IMR-90 (cell line): ENCODE measurements at regions not wholly inside any gene's neighbourhood (a gene's known extent, or its start where the extent isn't known, plus 50 kb on each side); places are given as distances from the start of the nearest gene placed in this dataset.

ENCODE experiments used
- ATAC-seq: fragments of 200-7000 bp; cut with Tn5 transposase; 2 replicates; pipeline ENCODE4 v1.9.1; 2020; ENCODE audit warnings: low read depth, mild to moderate bottlenecking, moderate library complexity
- BruUV-seq: library from RNA; stranded (reverse); fragments of 400-500 nt; replicated peaks from 2 replicates; lab custom pipeline; 2021; lab: Mats Ljungman, UMichigan
- CTCF ChIA-PET: fragments of 300-600 bp; formaldehyde crosslinking; extraction: SDS; loops from one replicate; lab custom pipeline; 2021; ENCODE audit warnings: antibody characterized with exemption; lab: Yijun Ruan, JAX
- POLR2A ChIA-PET: fragments of 300-600 bp; sonication (Branson Sonifier 250); formaldehyde crosslinking; loops from one replicate; lab custom pipeline; 2022; ENCODE audit warnings: antibody characterized with exemption; ENCODE audit not compliant: unreplicated experiment; lab: Charles Lee
- DNase-seq: peaks from one replicate; pipeline ENCODE4 v3.0.0; 2013
- H2AFZ ChIP-seq: replicated peaks from 2 replicates; pipeline ENCODE3; 2013; ENCODE audit warnings: low read length, mild to moderate bottlenecking; ENCODE audit not compliant: poor library complexity
- H2AK5ac ChIP-seq: 2 replicates; pipeline ENCODE4 v1.6.1; 2013; ENCODE audit warnings: low read depth, low read length, inconsistent platforms
- H2AK9ac ChIP-seq: replicated peaks from 2 replicates; pipeline ENCODE3; 2013; ENCODE audit warnings: mild to moderate bottlenecking, low read depth, low read length, moderate library complexity; ENCODE audit not compliant: poor library complexity
- H2BK120ac ChIP-seq: 2 replicates; pipeline ENCODE4 v1.6.1; 2013; ENCODE audit warnings: low read depth, low read length, inconsistent platforms
- H2BK15ac ChIP-seq: 3 replicates; pipeline ENCODE4 v1.6.1; 2013; ENCODE audit warnings: low read depth, low read length, inconsistent platforms
- H2BK20ac ChIP-seq: 2 replicates; pipeline ENCODE4 v1.6.1; 2013; ENCODE audit warnings: low read depth, mild to moderate bottlenecking, inconsistent platforms, low read length, moderate library complexity
- H2BK5ac ChIP-seq: 2 replicates; pipeline ENCODE4 v1.6.1; 2013; ENCODE audit warnings: mild to moderate bottlenecking, low read depth, low read length, inconsistent platforms; ENCODE audit not compliant: poor library complexity, severe bottlenecking
- H3K14ac ChIP-seq: replicated peaks from 2 replicates; pipeline ENCODE4 v1.6.1; 2013; ENCODE audit warnings: low read depth, low read length, inconsistent platforms
- H3K18ac ChIP-seq: 2 replicates; pipeline ENCODE4 v1.6.1; 2013; ENCODE audit warnings: low read depth, low read length, control low read depth
- H3K23ac ChIP-seq: 2 replicates; pipeline ENCODE4 v1.6.1; 2013; ENCODE audit warnings: low read depth, low read length, inconsistent platforms
- H3K27ac ChIP-seq: 2 replicates; pipeline ENCODE4 v1.5.1; 2013; ENCODE audit warnings: mild to moderate bottlenecking, control low read depth, low read length; ENCODE audit not compliant: insufficient read depth
- H3K27me3 ChIP-seq: 2 replicates; pipeline ENCODE4 v1.6.1; 2013; ENCODE audit warnings: low read length; ENCODE audit not compliant: control insufficient read depth, insufficient read depth
- H3K36me3 ChIP-seq: 2 replicates; pipeline ENCODE4 v1.6.1; 2013; ENCODE audit warnings: low read length, mixed read lengths; ENCODE audit not compliant: control insufficient read depth, insufficient read depth
- H3K4ac ChIP-seq: 2 replicates; pipeline ENCODE4 v1.6.1; 2013; ENCODE audit warnings: low read depth, low read length, inconsistent platforms
- H3K4me1 ChIP-seq: 2 replicates; pipeline ENCODE4 v1.6.1; 2013; ENCODE audit warnings: low read length, mixed read lengths; ENCODE audit not compliant: control insufficient read depth, insufficient read depth
- H3K4me2 ChIP-seq: 2 replicates; pipeline ENCODE4 v1.6.1; 2013; ENCODE audit warnings: low read depth, mild to moderate bottlenecking, control low read depth, low read length, moderate library complexity
- H3K4me3 ChIP-seq: 2 replicates; pipeline ENCODE4 v1.5.1; 2013; ENCODE audit warnings: low read depth, mild to moderate bottlenecking, control low read depth, low read length, moderate library complexity; ENCODE audit not compliant: insufficient read depth
- H3K56ac ChIP-seq: 2 replicates; pipeline ENCODE4 v1.6.1; 2013; ENCODE audit warnings: low read length, inconsistent platforms; ENCODE audit not compliant: insufficient read depth; ENCODE audit errors: extremely low read depth
- H3K79me1 ChIP-seq, 2 experiments: 2 replicates each; pipeline ENCODE4 v1.6.1; 2013; ENCODE audit warnings: low read length in 2 of 2, inconsistent platforms in 1 of 2, low read depth in 1 of 2
- H3K9ac ChIP-seq: 2 replicates; pipeline ENCODE4 v1.6.1; 2013; ENCODE audit warnings: low read depth, low read length, control low read depth
- H3K9me1 ChIP-seq: 2 replicates; pipeline ENCODE4 v1.6.1; 2013; ENCODE audit warnings: low read length, inconsistent platforms; ENCODE audit not compliant: insufficient read depth
- H3K9me3 ChIP-seq: 2 replicates; pipeline ENCODE4 v1.6.1; 2013; ENCODE audit warnings: low read length; ENCODE audit not compliant: control insufficient read depth, insufficient read depth
- H4K20me1 ChIP-seq: 2 replicates; pipeline ENCODE4 v1.6.1; 2013; ENCODE audit warnings: low read length, inconsistent platforms; ENCODE audit not compliant: insufficient read depth
- H4K5ac ChIP-seq: 2 replicates; pipeline ENCODE4 v1.6.1; 2013; ENCODE audit warnings: mild to moderate bottlenecking, low read depth, low read length, control low read depth
- H4K8ac ChIP-seq, 2 experiments: 2 replicates each; pipeline ENCODE4 v1.6.1; 2013; ENCODE audit warnings: low read depth in 2 of 2, low read length in 2 of 2, control low read depth in 1 of 2, inconsistent platforms in 1 of 2
- H4K91ac ChIP-seq: 2 replicates; pipeline ENCODE4 v1.6.1; 2013; ENCODE audit warnings: low read depth, low read length, inconsistent platforms; ENCODE audit not compliant: insufficient read depth
- BHLHE40 ChIP-seq: fragments of 150-350 bp; IDR thresholded peaks from 2 replicates; pipeline ENCODE4 v1.6.1; 2016; ENCODE audit warnings: mild to moderate bottlenecking, low read depth, low read length
- CEBPB ChIP-seq: IDR thresholded peaks from 2 replicates; pipeline ENCODE4 v1.6.1; 2012; ENCODE audit warnings: low read depth, low read length, improper control_type of control experiment
- CTCF ChIP-seq: conservative IDR thresholded peaks from 2 replicates; pipeline ENCODE4 v1.5.1; 2012; ENCODE audit warnings: mild to moderate bottlenecking, low read depth, low read length, improper control_type of control experiment
- ELK1 ChIP-seq: fragments of 150-350 bp; IDR thresholded peaks from 2 replicates; pipeline ENCODE4 v1.6.1; 2016; ENCODE audit warnings: low read depth, mild to moderate bottlenecking, low read length, moderate library complexity, borderline replicate concordance
- FOS ChIP-seq: fragments of 150-350 bp; IDR thresholded peaks from 2 replicates; pipeline ENCODE4 v1.6.1; 2016; ENCODE audit warnings: low read depth, low read length
- MAZ ChIP-seq: IDR thresholded peaks from 2 replicates; pipeline ENCODE4 v1.6.1; 2012; ENCODE audit warnings: low read depth, mild to moderate bottlenecking, low read length, improper control_type of control experiment, moderate library complexity, borderline replicate concordance
- NFE2L2 ChIP-seq: fragments of 150-350 bp; IDR thresholded peaks from 2 replicates; pipeline ENCODE4 v1.6.1; 2016; ENCODE audit warnings: low read depth, mild to moderate bottlenecking, low read length
- RFX5 ChIP-seq: IDR thresholded peaks from 2 replicates; pipeline ENCODE4 v1.8.0; 2012; ENCODE audit warnings: low read depth, mild to moderate bottlenecking, low read length, moderate library complexity
- SMC3 ChIP-seq: fragments of 150-350 bp; IDR thresholded peaks from 2 replicates; pipeline ENCODE4 v1.6.1; 2016; ENCODE audit warnings: low read depth, mild to moderate bottlenecking, antibody characterized with exemption, low read length, moderate library complexity
- WGBS, 2 experiments: methylation state at CpG; one replicate each; pipeline versions ENCODE4 v1.1.5 to v1.1.7; 2013; ENCODE audit warnings: missing lambda C conversion rate in 2 of 2; ENCODE audit not compliant: insufficient read length in 1 of 2; ENCODE audit errors: extremely low coverage in 2 of 2; 5-methylcytosine and 5-hydroxymethylcytosine counted together
- dilution Hi-C: fragments of 300-500 bp; cut with HindIII; formaldehyde crosslinking; loops from one replicate; pipeline ENCODE4 v1.14.3; 2018; ENCODE audit warnings: low sequenced_read_pairs; ENCODE audit not compliant: unreplicated experiment
- in situ Hi-C: fragments of 300-500 bp; cut with MboI; formaldehyde crosslinking; loops from 3 replicates; pipeline ENCODE4 v1.14.3; 2019; ENCODE audit warnings: low sequenced_read_pairs, inconsistent platforms, mixed read lengths
- intact Hi-C: fragments of 100-400 bp; cut with micrococcal nuclease; formaldehyde crosslinking; loops from 2 replicates; pipeline ENCODE4 v1.10.0; 2022

GRCh38 chrX:67317725-67318124 is 226.1 kb upstream of the AR start:
- no CpG with 5 or more reads among the region's 4 CpGs for WGBS, 2 experiments
- intact Hi-C loops: no loop called here
- H2BK120ac ChIP-seq: no peak overlapping the region

More at GRCh38 chrX:67317725-67318124, 226.1 kb upstream of the AR start:
- ChIA-PET POLR2A (no interaction called here), CTCF (no interaction called here)
- peaks cover 2% of the 10 kb centered on the region; the same call in 1 of the 2 replicates for H3K9me3 ChIP-seq
- no peak for ATAC-seq
- no peak overlapping the region for H3K4me3 ChIP-seq
- no peak overlapping the region for H4K5ac ChIP-seq
- no peaks in the 10 kb centered on the region for H3K36me3 ChIP-seq
- H3K14ac ChIP-seq: no peak overlapping the region
- no peaks in the 10 kb centered on the region for H4K20me1 ChIP-seq
- no peak overlapping the region for H3K18ac ChIP-seq
- no peak overlapping the region for H4K8ac ChIP-seq
- dilution Hi-C loops: no loop called here
- H3K9me1 ChIP-seq: no peaks in the 10 kb centered on the region
- no TSS peak for BruUV-seq
- no peak overlapping the region for H2BK15ac ChIP-seq
- no peak overlapping the region for H2BK20ac ChIP-seq
- in situ Hi-C loops: no loop called here
- H2AK5ac ChIP-seq: no peak overlapping the region
- no peak for DNase-seq
- no peak for TF ChIP-seq FOS
- no peak for TF ChIP-seq SMC3
- TF ChIP-seq CEBPB: no peak
- no peak for TF ChIP-seq RFX5
- no peak for TF ChIP-seq BHLHE40
- TF ChIP-seq ELK1: no peak
- TF ChIP-seq MAZ: no peak
- no peak for TF ChIP-seq CTCF
- TF ChIP-seq NFE2L2: no peak
- no peaks in the 10 kb centered on the region for H3K4me1 ChIP-seq
- no peak overlapping the region for H2AFZ ChIP-seq
- H3K56ac ChIP-seq: no peak overlapping the region
- no peak overlapping the region for H2BK5ac ChIP-seq
- no peak overlapping the region for H3K9ac ChIP-seq
- H4K91ac ChIP-seq: no peak overlapping the region
- H3K79me1 ChIP-seq: no peaks in the 10 kb centered on the region
- no peak overlapping the region for H3K23ac ChIP-seq
- no peak overlapping the region for H3K4me2 ChIP-seq
- no peak overlapping the region for H3K4ac ChIP-seq
- H3K27me3 ChIP-seq: no peaks in the 10 kb centered on the region
- H3K27ac ChIP-seq: no peak overlapping the region
- H2AK9ac ChIP-seq: no peak overlapping the region
